Gastroesophageal sphincter (tissue), 4 donors: ENCODE measurements at regions not wholly inside any gene's neighbourhood (a gene's known extent, or its start where the extent isn't known, plus 50 kb on each side); places are given as distances from the start of the nearest gene placed in this dataset.

ENCODE experiments used
- ATAC-seq: fragments of 150-250 bp; one replicate; pipeline ENCODE4 v1.9.1; 2016; ENCODE audit warnings: mild to moderate bottlenecking, moderate library complexity
- H3K27ac ChIP-seq, 4 donors: fragments of 200-600 bp; sonication (generic) in 3 of 4; 1 replicate in 3 of 4; 2 replicates in 1 of 4; pipeline ENCODE4 v1.5.1; 2016 to 2019
- H3K27me3 ChIP-seq: fragments of 200-600 bp; sonication (generic); one replicate; pipeline ENCODE4 v1.5.1; 2019
- H3K36me3 ChIP-seq, 2 donors: fragments of 200-600 bp; sonication (generic); one replicate each; pipeline ENCODE4 v1.5.1; 2019; ENCODE audit warnings: control low read depth in 1 of 2
- H3K4me1 ChIP-seq, 3 donors: fragments of 200-600 bp; sonication (generic); 1 replicate in 2 of 3; 2 replicates in 1 of 3; pipeline ENCODE4 v1.5.1; 2016 to 2019; ENCODE audit warnings: control low read depth in 2 of 3
- H3K4me3 ChIP-seq, 2 donors: fragments of 200-600 bp; sonication (generic); one replicate each; pipeline ENCODE4 v1.5.1; 2019; ENCODE audit warnings: mild to moderate bottlenecking in 1 of 2, moderate library complexity in 1 of 2
- H3K9me3 ChIP-seq, 3 donors: fragments of 200-600 bp; sonication (generic); one replicate each; pipeline ENCODE4 v1.5.1; 2017 to 2019; ENCODE audit warnings: control low read depth in 2 of 3
- EP300 ChIP-seq: sonication (generic); formaldehyde crosslinking; IDR thresholded peaks from one replicate; pipeline ENCODE4 v1.6.1; 2017; ENCODE audit warnings: antibody characterized with exemption, mild to moderate bottlenecking
- POLR2A ChIP-seq, 2 donors: fragments of 450-650 bp; IDR thresholded peaks; one replicate each; pipeline ENCODE4 v1.6.1; 2017; ENCODE audit warnings: antibody characterized with exemption in 2 of 2, mild to moderate bottlenecking in 2 of 2, moderate library complexity in 1 of 2
- POLR2AphosphoS5 ChIP-seq: sonication (generic); formaldehyde crosslinking; IDR thresholded peaks from one replicate; pipeline ENCODE4 v1.6.1; 2017; ENCODE audit warnings: antibody characterized with exemption
- WGBS, 2 donors: methylation state at CpG; one replicate each; pipeline ENCODE4 v1.1.5; 2018; ENCODE audit warnings: low coverage in 1 of 2; 5-methylcytosine and 5-hydroxymethylcytosine counted together
- TF ChIP-seq, protein P1 (sequence below), 4 experiments: fragments of 200-600 bp in 2 of 4; fragments of 450-650 bp in 2 of 4; sonication (generic) in 1 of 4; IDR thresholded peaks; one replicate each; pipeline ENCODE4 v1.5.1; 2017 to 2019; ENCODE audit warnings: antibody characterized with exemption in 4 of 4, mild to moderate bottlenecking in 2 of 4, moderate library complexity in 2 of 4

- Histone ChIP-seq H3K9me3 (no peaks in the 10 kb centered on the region), H3K36me3 (no peaks in the 10 kb centered on the region), H3K4me1 (no peaks in the 10 kb centered on the region), H3K27ac (no peak overlapping the region), H3K4me3 (no peak overlapping the region), H3K27me3 (no peaks in the 10 kb centered on the region)
- TF ChIP-seq EP300, result no peak
- no peak for TF ChIP-seq POLR2AphosphoS5
- TF ChIP-seq POLR2A (IDR thresholded peaks at IDR 0.05), result no peak
- TF ChIP-seq, protein P1, sequence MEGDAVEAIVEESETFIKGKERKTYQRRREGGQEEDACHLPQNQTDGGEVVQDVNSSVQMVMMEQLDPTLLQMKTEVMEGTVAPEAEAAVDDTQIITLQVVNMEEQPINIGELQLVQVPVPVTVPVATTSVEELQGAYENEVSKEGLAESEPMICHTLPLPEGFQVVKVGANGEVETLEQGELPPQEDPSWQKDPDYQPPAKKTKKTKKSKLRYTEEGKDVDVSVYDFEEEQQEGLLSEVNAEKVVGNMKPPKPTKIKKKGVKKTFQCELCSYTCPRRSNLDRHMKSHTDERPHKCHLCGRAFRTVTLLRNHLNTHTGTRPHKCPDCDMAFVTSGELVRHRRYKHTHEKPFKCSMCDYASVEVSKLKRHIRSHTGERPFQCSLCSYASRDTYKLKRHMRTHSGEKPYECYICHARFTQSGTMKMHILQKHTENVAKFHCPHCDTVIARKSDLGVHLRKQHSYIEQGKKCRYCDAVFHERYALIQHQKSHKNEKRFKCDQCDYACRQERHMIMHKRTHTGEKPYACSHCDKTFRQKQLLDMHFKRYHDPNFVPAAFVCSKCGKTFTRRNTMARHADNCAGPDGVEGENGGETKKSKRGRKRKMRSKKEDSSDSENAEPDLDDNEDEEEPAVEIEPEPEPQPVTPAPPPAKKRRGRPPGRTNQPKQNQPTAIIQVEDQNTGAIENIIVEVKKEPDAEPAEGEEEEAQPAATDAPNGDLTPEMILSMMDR (IDR thresholded peaks at IDR 0.05), result no peak
- ATAC-seq, result no peak
- WGBS, 2 donors, result 51 to 61% methylated on average over 7 of the region's 7 CpGs
Observed at GRCh38 chr3:18989237-18989795, 159.0 kb upstream of the KCNH8 start.

GRCh38 chr3:18988614-18989229 is 159.6 kb upstream of the KCNH8 start:
- Histone ChIP-seq H3K9me3 (no peaks in the 10 kb centered on the region), H3K27ac (no peak overlapping the region), H3K4me1 (no peaks in the 10 kb centered on the region), H3K4me3 (no peak overlapping the region), H3K36me3 (no peaks in the 10 kb centered on the region), H3K27me3 (no peaks in the 10 kb centered on the region)
- 2% methylated on average over 4 of the region's 4 CpGs for WGBS, 2 donors
- no peak for ATAC-seq
- no peak for TF ChIP-seq EP300
- TF ChIP-seq, protein P1 (IDR thresholded peaks at IDR 0.05), result peak in 2 of 4 experiments; percentile 3 to 37

GRCh38 chr3:18987862-18988447 is 160.4 kb upstream of the KCNH8 start:
- TF ChIP-seq POLR2A (IDR thresholded peaks at IDR 0.05) (no peak), POLR2AphosphoS5 (no peak), EP300 (no peak)
- TF ChIP-seq, protein P1 (IDR thresholded peaks at IDR 0.05), result no peak
- no peaks in the 10 kb centered on the region for H3K9me3 ChIP-seq
- no peaks in the 10 kb centered on the region for H3K27me3 ChIP-seq
- no peaks in the 10 kb centered on the region for H3K4me1 ChIP-seq
- H3K4me3 ChIP-seq, result no peak overlapping the region
- H3K27ac ChIP-seq, result no peak overlapping the region
- no peak for ATAC-seq
- H3K36me3 ChIP-seq, result no peaks in the 10 kb centered on the region
- 48 to 56% methylated on average over 8 of the region's 8 CpGs for WGBS, 2 donors

DNA sequence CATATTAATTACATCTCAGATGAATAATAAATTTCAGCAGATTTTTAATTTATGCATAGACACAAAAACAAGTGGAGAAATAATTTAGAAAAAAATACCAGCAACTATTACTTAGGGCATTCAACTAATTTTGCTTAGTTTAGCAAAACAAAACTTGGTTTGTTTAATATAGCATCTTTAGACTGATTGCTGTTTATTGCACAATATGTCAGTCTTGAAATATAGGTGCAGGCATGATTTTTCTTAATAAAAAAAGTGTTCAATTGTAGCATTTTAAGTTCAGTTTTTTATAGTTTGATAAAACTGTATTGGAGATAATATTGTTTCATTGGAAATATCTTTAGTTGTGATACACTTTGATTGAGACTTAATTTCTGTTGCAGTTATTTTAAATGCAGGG is 161.2 kb upstream of the KCNH8 start:
- no peaks in the 10 kb centered on the region for H3K4me1 ChIP-seq

More for the DNA sequence above, 161.2 kb upstream of the KCNH8 start:
- TF ChIP-seq POLR2AphosphoS5 (no peak), POLR2A (IDR thresholded peaks at IDR 0.05) (no peak), EP300 (no peak)
- TF ChIP-seq, protein P1 (IDR thresholded peaks at IDR 0.05), result no peak
- Histone ChIP-seq H3K36me3 (no peaks in the 10 kb centered on the region), H3K27me3 (no peaks in the 10 kb centered on the region), H3K9me3 (no peaks in the 10 kb centered on the region), H3K4me3 (no peak overlapping the region), H3K27ac (no peak overlapping the region)
- no peak for ATAC-seq
